ENCODE measurements at regions not wholly inside any gene's neighbourhood (a gene's known extent, or its start where the extent isn't known, plus 50 kb on each side); places are given as distances from the start of the nearest gene placed in this dataset.

GRCh38 chr4:158319880-158320279, 109.6 kb downstream of the TMEM144 start:
- no peak overlapping the region for H3T11ph ChIP-seq (ENCODE audit: low read length)
- no peak overlapping the region for H3K56ac ChIP-seq (ENCODE audit: insufficient read length, low read depth, low read length)
- no peak overlapping the region for H3K18ac ChIP-seq (ENCODE audit: insufficient read length, low read depth, low read length)
- no peak overlapping the region for H2BK120ac ChIP-seq (ENCODE audit: low read depth, low read length, poor library complexity, severe bottlenecking)
- Mint-ChIP-seq H3K4me3 (no peak overlapping the region), H3K9me3 (peaks cover 4 to 8% of the 10 kb centered on the region in 2 experiments; a peak in 3 of 5 replicates), H3K36me3 (ENCODE audit: insufficient read depth in 1 of 3, low read depth in 3 of 3) (peaks cover 0 to 1% (median 0%) of the 10 kb centered on the region in 3 experiments; a peak in 3 of 7 replicates), H3K4me1 (peaks cover 0 to 3% of the 10 kb centered on the region in 2 experiments; a peak in 1 of 4 replicates), H3K27ac (no peak overlapping the region), H3K27me3 (ENCODE audit: low read depth) (no peaks in the 10 kb centered on the region)
- TF ChIP-seq CTCF (conservative IDR thresholded peaks at IDR 0.05), result no peak
- no peaks in the 10 kb centered on the region for H3K79me1 ChIP-seq (ENCODE audit: insufficient read depth, low read depth, low read length, poor library complexity, severe bottlenecking)
- H2BK20ac ChIP-seq (ENCODE audit: low read depth, low read length, poor library complexity, severe bottlenecking), result no peak overlapping the region
- H4K20me1 ChIP-seq (ENCODE audit: control insufficient read depth, insufficient read depth, insufficient read length), result no peaks in the 10 kb centered on the region
- no peak overlapping the region for H4K8ac ChIP-seq (replicated peaks; ENCODE audit: insufficient read length, low read depth, low read length)
- no peak overlapping the region for H3K14ac ChIP-seq (ENCODE audit: insufficient read depth, low read length)
- H2AFZ ChIP-seq (ENCODE audit: low read length), result no peak overlapping the region
- no peaks in the 10 kb centered on the region for H3K79me2 ChIP-seq (ENCODE audit: insufficient read depth, low read length)
- H2AK5ac ChIP-seq (ENCODE audit: insufficient read length, low read length), result no peak overlapping the region
- no peak overlapping the region for H2BK12ac ChIP-seq (ENCODE audit: insufficient read length, low read depth, low read length)
- no peak overlapping the region for H3K23ac ChIP-seq (ENCODE audit: insufficient read length, low read depth, low read length)
- H3K4me1 ChIP-seq (ENCODE audit: insufficient read depth, low read length), result no peaks in the 10 kb centered on the region
- no peak overlapping the region for H2BK5ac ChIP-seq (ENCODE audit: insufficient read length, low read length)
- no peak overlapping the region for H4K5ac ChIP-seq (ENCODE audit: insufficient read length, low read depth, low read length)
- no peak overlapping the region for H3K4me2 ChIP-seq (ENCODE audit: insufficient read depth, insufficient read length, low read length)
- H3K27me3 ChIP-seq (ENCODE audit: insufficient read depth, low read length), result no peaks in the 10 kb centered on the region
- no peaks in the 10 kb centered on the region for H3K9me3 ChIP-seq (ENCODE audit: control insufficient read depth, low read depth, low read length)
- H3K9ac ChIP-seq (ENCODE audit: extremely low read depth, insufficient read length, low read length), result no peak overlapping the region
- H3K23me2 ChIP-seq (ENCODE audit: insufficient read length, low read depth, low read length, poor library complexity, severe bottlenecking), result no peaks in the 10 kb centered on the region
- H3K27ac ChIP-seq (ENCODE audit: insufficient read length, low read depth, low read length), result no peak overlapping the region
- WGBS (ENCODE audit: extremely low coverage, insufficient read length, low lambda C conversion rate), result no CpG with 5 or more reads among the region's 7 CpGs
- H2BK15ac ChIP-seq (ENCODE audit: low read depth, low read length), result no peak overlapping the region
- H3K4ac ChIP-seq (ENCODE audit: low read depth, low read length), result no peak overlapping the region
- no peak for DNase-seq
- H4K91ac ChIP-seq (ENCODE audit: insufficient read length, low read depth, low read length), result no peak overlapping the region

Data from H9 (cell line).